ENCODE measurements at regions not wholly inside any gene's neighbourhood (a gene's known extent, or its start where the extent isn't known, plus 50 kb on each side); places are given as distances from the start of the nearest gene placed in this dataset.

DNA sequence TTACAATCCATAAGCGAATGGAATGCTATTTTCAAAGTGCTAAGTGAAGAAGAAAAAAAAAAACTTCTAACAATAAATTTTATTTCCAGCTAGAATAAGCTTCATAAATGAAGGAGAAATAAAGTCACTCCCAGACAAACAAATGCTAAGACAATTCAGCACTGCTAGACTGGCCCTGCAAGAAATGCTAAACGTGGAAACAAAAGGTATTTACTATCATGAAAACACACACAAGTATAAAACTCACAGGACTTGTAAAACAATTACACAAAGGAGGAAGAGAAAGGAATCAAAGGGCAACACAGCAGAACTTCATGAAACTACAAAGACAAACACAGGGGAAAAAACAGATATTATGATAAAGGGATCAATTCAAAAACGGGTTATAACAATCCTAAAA lies 85.8 kb upstream of the NELL2 start:
- no peaks in the 10 kb centered on the region for H3K36me3 ChIP-seq (ENCODE audit: control insufficient read depth in 5 of 5, insufficient read depth in 5 of 5, low read length in 5 of 5)
- no peaks in the 10 kb centered on the region for H3K27me3 ChIP-seq (ENCODE audit: control insufficient read depth in 5 of 5, insufficient read depth in 4 of 5, low read length in 5 of 5)
- no peak overlapping the region for H3K9ac ChIP-seq (ENCODE audit: low read length in 5 of 5)
- peaks cover 0 to 12% (median 5%) of the 10 kb centered on the region in 5 donors for H3K9me3 ChIP-seq (ENCODE audit: control insufficient read depth in 5 of 5, low read length in 5 of 5)
- no peak overlapping the region for H3K27ac ChIP-seq (ENCODE audit: low read depth, low read length)
- no peak overlapping the region for H3K4me3 ChIP-seq (ENCODE audit: low read depth in 1 of 5, low read length in 5 of 5)
- H3K4me1 ChIP-seq (ENCODE audit: control insufficient read depth in 5 of 5, insufficient read depth in 5 of 5, low read length in 5 of 5): no peaks in the 10 kb centered on the region

- H3K4me3 ChIP-seq (ENCODE audit: low read depth in 1 of 5, low read length in 5 of 5): no peak overlapping the region
- no peaks in the 10 kb centered on the region for H3K36me3 ChIP-seq (ENCODE audit: control insufficient read depth in 5 of 5, insufficient read depth in 5 of 5, low read length in 5 of 5)
- H3K9me3 ChIP-seq (ENCODE audit: control insufficient read depth in 5 of 5, low read length in 5 of 5): peaks cover 0 to 8% (median 5%) of the 10 kb centered on the region in 5 donors
- no peak overlapping the region for H3K9ac ChIP-seq (ENCODE audit: low read length in 5 of 5)
- H3K4me1 ChIP-seq (ENCODE audit: control insufficient read depth in 5 of 5, insufficient read depth in 5 of 5, low read length in 5 of 5): no peaks in the 10 kb centered on the region
- H3K27ac ChIP-seq (ENCODE audit: low read depth, low read length): no peak overlapping the region
- H3K27me3 ChIP-seq (ENCODE audit: control insufficient read depth in 5 of 5, insufficient read depth in 4 of 5, low read length in 5 of 5): no peaks in the 10 kb centered on the region
Measured at GRCh38 chr12:44960856-44961255, 84.7 kb upstream of the NELL2 start.

GRCh38 chr12:44960423-44960822 lies 84.3 kb upstream of the NELL2 start:
- Histone ChIP-seq H3K9me3 (ENCODE audit: control insufficient read depth in 5 of 5, low read length in 5 of 5) (peaks cover 0 to 7% (median 5%) of the 10 kb centered on the region in 5 donors), H3K4me3 (ENCODE audit: low read depth in 1 of 5, low read length in 5 of 5) (no peak overlapping the region), H3K9ac (ENCODE audit: low read length in 5 of 5) (no peak overlapping the region), H3K4me1 (ENCODE audit: control insufficient read depth in 5 of 5, insufficient read depth in 5 of 5, low read length in 5 of 5) (no peaks in the 10 kb centered on the region), H3K27me3 (ENCODE audit: control insufficient read depth in 5 of 5, insufficient read depth in 4 of 5, low read length in 5 of 5) (no peaks in the 10 kb centered on the region), H3K36me3 (ENCODE audit: control insufficient read depth in 5 of 5, insufficient read depth in 5 of 5, low read length in 5 of 5) (no peaks in the 10 kb centered on the region), H3K27ac (ENCODE audit: low read depth, low read length) (no peak overlapping the region)

DNA sequence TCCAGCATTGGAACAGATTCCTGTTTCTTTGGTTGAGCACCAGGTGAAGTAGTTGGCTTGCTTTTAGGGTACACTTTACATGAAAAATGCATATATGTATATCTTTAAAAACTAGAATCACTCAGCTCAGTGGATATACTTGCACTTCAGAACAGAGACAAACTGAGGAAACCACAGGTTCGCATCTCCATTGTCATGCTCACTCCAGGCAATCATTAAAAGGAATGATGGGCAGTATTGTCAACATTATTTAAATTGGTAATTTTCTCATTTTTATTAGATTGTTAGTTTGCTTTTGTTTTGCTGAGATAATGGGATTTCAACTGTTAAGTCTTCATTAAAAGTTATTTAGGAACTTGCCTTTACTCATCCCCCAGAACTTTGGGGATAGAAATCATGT lies 71.0 kb upstream of the NELL2 start:
- Histone ChIP-seq H3K9me3 (ENCODE audit: control insufficient read depth in 5 of 5, low read length in 5 of 5) (no peaks in the 10 kb centered on the region), H3K9ac (ENCODE audit: low read length in 5 of 5) (no peak overlapping the region), H3K4me3 (ENCODE audit: low read depth in 1 of 5, low read length in 5 of 5) (no peak overlapping the region), H3K36me3 (ENCODE audit: control insufficient read depth in 5 of 5, insufficient read depth in 5 of 5, low read length in 5 of 5) (no peaks in the 10 kb centered on the region), H3K4me1 (ENCODE audit: control insufficient read depth in 5 of 5, insufficient read depth in 5 of 5, low read length in 5 of 5) (peaks cover 0 to 4% (median 2%) of the 10 kb centered on the region in 5 donors), H3K27me3 (ENCODE audit: control insufficient read depth in 5 of 5, insufficient read depth in 4 of 5, low read length in 5 of 5) (no peaks in the 10 kb centered on the region), H3K27ac (ENCODE audit: low read depth, low read length) (no peak overlapping the region)

DNA sequence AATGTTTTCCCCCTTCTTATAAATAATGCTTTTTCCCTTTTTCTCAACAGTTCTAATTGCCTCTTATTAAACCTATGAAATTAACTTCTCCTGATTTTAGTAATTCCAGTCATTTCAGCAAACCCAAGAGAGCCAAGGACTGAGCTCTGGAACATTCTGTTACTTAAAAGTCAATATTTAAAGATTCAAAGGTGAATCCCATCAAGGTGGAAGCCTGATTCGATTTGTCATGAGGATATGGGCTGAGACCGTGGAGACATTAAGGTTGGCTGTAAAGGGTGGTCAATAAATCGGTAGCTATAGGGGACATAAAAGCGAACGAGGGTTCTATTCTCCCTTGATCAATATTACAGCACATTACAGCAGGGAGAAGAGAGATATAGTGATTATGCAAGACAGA lies 66.6 kb upstream of the NELL2 start:
- H3K4me1 ChIP-seq (ENCODE audit: control insufficient read depth in 5 of 5, insufficient read depth in 5 of 5, low read length in 5 of 5): no peaks in the 10 kb centered on the region
- H3K27ac ChIP-seq (ENCODE audit: low read depth, low read length): no peak overlapping the region

GRCh38 chr12:44930972-44931600 lies 55.0 kb upstream of the NELL2 start:
- no peak overlapping the region for H3K4me3 ChIP-seq (ENCODE audit: low read depth in 1 of 5, low read length in 5 of 5)
- no peak overlapping the region for H3K27ac ChIP-seq (ENCODE audit: low read depth, low read length)
- no peaks in the 10 kb centered on the region for H3K36me3 ChIP-seq (ENCODE audit: control insufficient read depth in 5 of 5, insufficient read depth in 5 of 5, low read length in 5 of 5)
- H3K9ac ChIP-seq (ENCODE audit: low read length in 5 of 5): peak overlapping the region in 1 of 5 donors; percentile 11
- no peaks in the 10 kb centered on the region for H3K27me3 ChIP-seq (ENCODE audit: control insufficient read depth in 5 of 5, insufficient read depth in 4 of 5, low read length in 5 of 5)
- peaks cover 0 to 2% (median 0%) of the 10 kb centered on the region in 5 donors for H3K4me1 ChIP-seq (ENCODE audit: control insufficient read depth in 5 of 5, insufficient read depth in 5 of 5, low read length in 5 of 5)
- H3K9me3 ChIP-seq (ENCODE audit: control insufficient read depth in 5 of 5, low read length in 5 of 5): no peaks in the 10 kb centered on the region

More for the DNA sequence above, 66.6 kb upstream of the NELL2 start:
- H3K9ac ChIP-seq (ENCODE audit: low read length in 5 of 5): no peak overlapping the region
- H3K36me3 ChIP-seq (ENCODE audit: control insufficient read depth in 5 of 5, insufficient read depth in 5 of 5, low read length in 5 of 5): no peaks in the 10 kb centered on the region
- no peaks in the 10 kb centered on the region for H3K27me3 ChIP-seq (ENCODE audit: control insufficient read depth in 5 of 5, insufficient read depth in 4 of 5, low read length in 5 of 5)
- H3K4me3 ChIP-seq (ENCODE audit: low read depth in 1 of 5, low read length in 5 of 5): no peak overlapping the region
- no peaks in the 10 kb centered on the region for H3K9me3 ChIP-seq (ENCODE audit: control insufficient read depth in 5 of 5, low read length in 5 of 5)

DNA sequence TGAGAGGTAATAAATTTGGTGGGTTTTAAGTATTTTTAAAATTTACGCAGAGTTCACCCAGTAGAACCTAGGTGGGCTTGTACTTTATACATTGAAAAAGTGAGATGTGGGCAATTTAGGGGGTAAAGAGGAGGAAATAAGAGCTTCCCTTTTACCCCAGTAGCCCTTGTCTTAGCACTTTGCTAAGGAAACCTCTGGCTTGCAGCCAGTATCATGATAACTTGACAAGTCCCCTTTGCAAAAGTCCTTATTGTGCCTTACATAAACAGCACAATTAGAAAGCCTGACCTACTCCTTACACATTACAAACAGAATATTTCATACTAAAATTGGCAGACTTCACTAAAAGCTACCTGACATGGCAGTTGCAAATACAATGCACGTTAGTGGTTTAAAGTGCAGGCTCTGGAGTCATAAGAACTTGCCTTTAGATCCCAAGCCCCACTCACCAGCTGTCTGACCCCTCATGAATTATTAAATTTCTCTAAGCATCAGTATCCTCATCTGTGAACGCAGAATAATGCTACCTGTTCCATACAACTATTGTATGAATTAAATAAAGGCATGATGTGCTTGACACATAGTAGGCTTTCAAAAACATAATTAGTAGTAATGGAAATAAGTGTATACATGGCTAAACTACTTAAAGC lies 53.2 kb upstream of the NELL2 start:
- H3K4me3 ChIP-seq (ENCODE audit: low read depth in 1 of 5, low read length in 5 of 5): no peak overlapping the region
- no peaks in the 10 kb centered on the region for H3K36me3 ChIP-seq (ENCODE audit: control insufficient read depth in 5 of 5, insufficient read depth in 5 of 5, low read length in 5 of 5)
- no peaks in the 10 kb centered on the region for H3K9me3 ChIP-seq (ENCODE audit: control insufficient read depth in 5 of 5, low read length in 5 of 5)
- no peak overlapping the region for H3K9ac ChIP-seq (ENCODE audit: low read length in 5 of 5)
- no peaks in the 10 kb centered on the region for H3K27me3 ChIP-seq (ENCODE audit: control insufficient read depth in 5 of 5, insufficient read depth in 4 of 5, low read length in 5 of 5)
- H3K4me1 ChIP-seq (ENCODE audit: control insufficient read depth in 5 of 5, insufficient read depth in 5 of 5, low read length in 5 of 5): peaks cover 0 to 2% (median 0%) of the 10 kb centered on the region in 5 donors
- no peak overlapping the region for H3K27ac ChIP-seq (ENCODE audit: low read depth, low read length)
